Skin of body (tissue), 1 donor: ENCODE measurements at regions not wholly inside any gene's neighbourhood (a gene's known extent, or its start where the extent isn't known, plus 50 kb on each side); places are given as distances from the start of the nearest gene placed in this dataset.
"Not testable (repeated sequence)": the region's sequence is repeated elsewhere in the genome, so short reads cannot be mapped to it uniquely, and the experiment has no call there.

Source experiments
- DNase-seq: peaks from one replicate; lab custom pipeline; 2025; lab: John Stamatoyannopoulos, UW

DNA sequence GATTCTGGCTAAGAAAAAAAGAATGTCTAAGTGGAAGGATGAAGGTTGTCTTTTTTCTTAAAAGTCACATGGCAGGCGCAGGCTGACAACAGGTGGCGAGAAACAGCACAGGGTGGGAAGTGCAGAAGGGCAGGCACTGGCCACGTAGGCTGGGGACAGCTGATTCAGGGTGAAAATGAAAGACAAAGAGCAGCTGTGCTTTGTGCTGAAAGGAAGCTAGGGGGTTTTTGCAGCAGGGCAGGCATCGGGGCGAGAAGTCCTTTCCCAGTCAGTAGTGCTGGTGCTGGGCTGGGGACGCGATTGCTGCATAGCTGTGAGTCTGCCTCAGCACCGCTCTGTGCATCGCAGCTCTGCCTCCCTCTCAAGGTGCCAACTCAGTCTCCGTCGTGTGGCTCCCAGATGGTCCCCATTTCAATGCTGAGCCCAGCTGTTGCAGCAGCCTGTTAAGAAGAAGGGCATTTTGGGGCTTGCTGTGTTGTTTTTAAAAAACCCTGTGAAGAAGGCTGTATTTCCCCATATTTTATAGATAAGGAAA, 183.1 kb upstream of the CCL2 start:
- DNase-seq, result no peak

DNA sequence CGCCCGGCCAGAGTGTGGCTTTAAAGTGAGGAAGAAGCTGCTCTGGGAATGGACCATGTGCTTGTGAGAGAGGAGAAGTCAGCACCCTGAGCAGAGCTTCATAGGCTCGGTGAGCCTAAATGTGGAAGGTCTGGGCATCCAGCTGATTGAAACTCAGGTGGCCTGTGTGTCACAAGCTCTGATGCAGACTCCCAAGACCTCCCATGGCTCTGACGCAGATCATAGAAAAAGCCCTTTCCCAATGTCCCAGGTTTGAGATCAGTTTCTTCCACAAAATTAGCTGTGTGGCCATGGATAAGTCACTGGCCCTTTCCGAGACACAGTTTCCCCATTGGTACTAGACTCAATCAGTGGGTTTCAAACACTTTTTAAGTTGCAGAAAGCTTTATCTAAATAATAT, 180.0 kb upstream of the CCL2 start:
- no peak for DNase-seq

DNA sequence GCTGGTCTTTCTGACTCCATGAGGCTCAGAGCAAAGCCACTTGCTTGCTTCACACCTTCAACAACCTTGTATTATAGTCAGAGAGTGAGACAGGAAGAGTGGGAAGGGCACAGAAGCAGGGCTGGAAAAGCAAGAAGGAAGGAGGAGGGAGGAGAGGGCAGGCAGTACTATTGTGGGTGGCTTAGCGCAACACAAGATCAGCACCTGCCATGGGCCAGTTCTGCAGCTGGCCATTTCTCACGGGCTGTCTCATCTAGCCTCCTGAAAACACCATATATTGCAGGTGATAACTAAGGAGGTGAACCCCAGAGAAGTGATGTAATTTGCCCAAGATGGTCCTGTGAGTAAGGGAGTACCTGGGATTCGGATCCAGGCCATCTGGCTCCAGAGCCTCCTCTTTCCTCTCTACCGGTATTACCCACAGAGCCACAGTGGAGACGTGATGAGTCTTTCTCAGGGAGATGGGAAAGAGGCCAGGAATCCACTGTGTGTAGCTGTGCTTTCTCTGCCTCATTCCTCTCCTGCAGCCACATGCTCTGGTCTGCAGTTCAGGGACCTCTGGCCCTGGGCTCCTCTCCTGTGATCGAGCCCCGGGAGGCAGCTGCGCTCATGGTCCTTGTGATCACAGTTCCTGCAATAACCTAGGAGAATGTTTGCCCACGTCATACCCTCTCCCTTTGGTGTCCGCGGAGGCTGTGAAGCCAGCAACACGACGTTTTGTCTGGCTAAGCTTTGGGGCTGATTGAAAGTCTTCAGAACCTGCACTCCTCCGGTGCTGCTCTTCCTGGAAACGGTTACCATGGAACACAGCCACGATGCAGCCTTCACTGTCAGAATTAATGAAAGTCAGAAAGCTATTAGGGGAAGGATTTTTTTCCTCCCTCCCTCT, 178.1 kb upstream of the CCL2 start:
- no peak for DNase-seq

DNA sequence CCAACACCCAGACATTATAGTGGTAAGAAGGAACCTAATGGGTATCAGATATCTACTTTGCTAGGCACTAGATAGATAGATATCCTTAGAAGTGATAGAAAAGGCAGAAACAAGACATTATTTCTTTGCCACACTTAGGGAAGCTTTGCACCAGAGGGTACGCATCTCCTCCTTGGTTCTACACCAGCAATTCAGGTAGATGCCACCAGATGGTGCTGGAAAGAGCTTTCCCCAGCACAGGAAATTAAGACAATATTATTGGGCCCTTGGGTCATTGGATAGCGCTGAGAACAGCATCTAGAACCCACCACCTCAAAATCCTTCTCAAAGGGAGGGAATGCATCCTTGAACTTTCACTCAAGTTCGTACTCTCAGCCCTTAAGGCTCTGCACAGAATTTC, 173.8 kb upstream of the CCL2 start:
- no peak for DNase-seq

DNA sequence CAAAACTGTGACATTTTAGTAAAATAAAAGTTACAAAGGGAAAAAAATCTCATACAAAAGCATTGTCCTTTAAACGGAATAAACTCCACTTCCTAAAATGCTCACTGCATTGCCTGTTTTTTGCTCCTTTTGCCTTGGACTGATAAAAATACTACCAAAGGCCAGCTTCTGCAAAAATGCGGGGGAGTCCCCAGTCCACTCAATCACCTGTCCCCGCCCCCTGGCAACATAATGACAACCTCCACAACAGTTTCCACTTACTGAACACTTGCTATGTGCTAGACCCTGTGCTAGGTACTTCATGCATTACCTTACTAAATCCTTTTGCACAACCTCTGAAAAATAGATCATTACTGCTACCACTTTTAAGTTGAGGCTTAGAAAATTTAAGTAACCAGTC, 172.7 kb upstream of the CCL2 start:
- no peak for DNase-seq

DNA sequence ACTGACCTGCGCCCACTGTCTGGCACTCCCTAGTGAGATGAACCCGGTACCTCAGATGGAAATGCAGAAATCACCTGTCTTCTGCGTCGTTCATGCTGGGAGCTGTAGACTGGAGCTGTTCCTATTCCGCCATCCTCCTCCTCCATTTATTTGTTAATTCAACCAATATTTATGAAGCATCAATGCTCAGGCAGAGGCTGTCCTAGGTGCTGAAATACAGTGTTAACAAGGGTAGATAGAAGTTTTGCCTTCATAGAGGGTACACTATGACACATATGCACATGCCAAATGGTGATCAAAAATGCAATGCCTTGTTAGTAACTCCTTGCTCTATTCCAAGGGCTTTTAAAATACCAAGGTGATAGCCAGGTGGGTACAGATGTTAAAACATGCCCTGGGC, 166.0 kb upstream of the CCL2 start:
- not testable (repeated sequence) for DNase-seq

DNA sequence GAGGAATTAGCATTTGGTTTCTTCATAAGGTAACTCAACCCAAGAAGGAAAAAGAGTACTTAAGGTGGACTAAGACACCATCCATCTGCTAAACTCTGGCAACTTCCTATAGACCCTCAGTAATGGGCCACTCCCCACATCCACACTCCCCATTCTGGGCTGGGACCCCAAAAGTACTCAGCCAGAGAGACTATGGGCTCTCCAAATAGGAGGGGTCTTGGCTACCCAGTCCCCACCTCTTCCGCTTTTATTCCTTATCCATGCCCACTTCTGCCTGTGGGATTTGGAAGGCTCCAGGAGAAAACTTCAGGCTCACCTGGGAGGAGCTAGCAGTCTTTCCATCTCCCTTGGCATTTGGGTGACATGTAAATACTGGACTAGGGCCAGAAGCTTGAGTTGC, 164.5 kb upstream of the CCL2 start:
- DNase-seq, result no peak

DNA sequence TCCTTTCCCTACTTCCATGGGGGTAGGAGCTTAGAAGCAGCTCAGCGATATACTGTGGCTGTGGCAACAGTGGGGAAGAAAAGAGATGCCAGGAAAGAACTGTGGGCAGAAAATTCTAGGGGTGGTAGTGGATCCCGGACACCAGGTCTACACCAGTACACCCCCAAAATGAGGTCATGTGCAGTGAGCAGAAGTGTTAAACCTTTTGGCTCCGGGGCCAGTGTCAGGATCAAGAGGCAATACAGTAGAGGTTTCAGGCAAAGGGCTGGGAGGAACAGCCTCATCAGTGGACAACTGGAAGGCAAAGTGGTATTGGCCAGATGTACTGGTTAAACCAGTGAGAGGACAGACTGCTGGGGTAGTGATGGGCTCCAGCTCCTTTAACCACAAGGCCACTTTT, 163.1 kb upstream of the CCL2 start:
- no peak for DNase-seq

DNA sequence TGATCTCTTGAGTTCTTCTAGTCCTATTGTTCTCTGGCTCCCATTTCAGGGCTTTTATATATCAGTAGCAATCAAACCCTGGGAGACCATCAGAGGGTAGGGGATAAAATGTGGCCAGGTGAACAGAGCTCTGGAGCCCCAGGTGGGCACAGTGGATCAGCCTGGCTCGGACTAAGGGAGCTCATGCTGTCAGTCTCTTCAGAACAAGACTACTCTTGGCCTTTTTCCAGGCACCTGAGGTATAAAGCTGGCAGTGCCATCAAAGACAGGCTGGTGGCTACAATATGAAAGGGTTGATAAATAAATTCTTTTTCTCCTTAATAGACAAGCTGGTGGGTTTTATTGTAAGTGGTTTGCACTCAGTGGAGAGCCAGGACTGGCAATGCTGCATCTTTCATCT, 160.0 kb upstream of the CCL2 start:
- no peak for DNase-seq

DNA sequence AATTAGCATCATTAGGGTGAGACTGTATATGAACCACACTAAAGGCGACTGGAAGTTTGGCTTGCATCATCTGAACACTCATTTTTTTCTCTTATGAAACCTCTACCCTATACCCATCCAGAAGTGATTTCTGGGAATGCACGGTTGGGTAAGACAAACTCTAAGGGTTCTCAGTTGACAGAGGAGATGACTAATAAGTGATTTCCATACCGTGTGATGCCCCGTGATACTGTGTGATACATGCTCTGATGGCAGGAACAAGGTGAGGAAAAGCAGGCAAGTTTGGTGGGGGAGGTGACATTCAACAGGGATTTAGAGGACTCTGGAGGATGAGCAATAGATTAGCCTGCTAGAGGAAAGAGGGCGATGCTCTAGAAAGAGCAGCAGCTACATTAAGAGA, 156.4 kb upstream of the CCL2 start:
- no peak for DNase-seq

DNA sequence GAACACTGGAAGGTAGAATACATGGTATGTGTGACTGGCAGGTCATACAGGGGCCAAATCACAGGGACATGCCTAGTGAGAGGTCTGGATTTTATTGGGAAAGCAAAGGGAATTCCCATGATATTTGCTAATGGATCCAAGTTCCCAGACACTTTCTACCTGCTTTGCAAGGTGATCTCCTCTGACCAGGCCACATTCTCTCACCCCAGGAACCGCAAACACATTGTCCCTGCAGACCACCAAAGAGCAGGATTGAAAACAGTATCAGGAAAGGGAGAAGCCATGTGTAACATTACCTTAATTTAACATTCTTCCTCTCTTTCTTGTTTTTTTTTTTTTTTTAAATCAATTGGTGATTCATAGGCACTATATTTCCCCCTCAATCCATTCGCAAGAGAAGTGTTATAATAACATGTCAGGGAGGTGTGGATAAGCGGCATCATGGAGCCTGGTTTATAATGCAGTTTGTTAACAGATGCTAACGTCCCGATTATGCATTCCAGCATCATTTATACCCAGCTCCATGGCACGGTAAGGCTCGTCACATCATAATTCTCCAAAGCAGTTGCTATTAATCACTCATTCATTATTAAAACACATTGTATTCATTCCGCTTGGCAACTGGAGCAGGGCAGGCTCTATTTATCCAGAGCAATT, 155.1 kb upstream of the CCL2 start:
- DNase-seq, result no peak

DNA sequence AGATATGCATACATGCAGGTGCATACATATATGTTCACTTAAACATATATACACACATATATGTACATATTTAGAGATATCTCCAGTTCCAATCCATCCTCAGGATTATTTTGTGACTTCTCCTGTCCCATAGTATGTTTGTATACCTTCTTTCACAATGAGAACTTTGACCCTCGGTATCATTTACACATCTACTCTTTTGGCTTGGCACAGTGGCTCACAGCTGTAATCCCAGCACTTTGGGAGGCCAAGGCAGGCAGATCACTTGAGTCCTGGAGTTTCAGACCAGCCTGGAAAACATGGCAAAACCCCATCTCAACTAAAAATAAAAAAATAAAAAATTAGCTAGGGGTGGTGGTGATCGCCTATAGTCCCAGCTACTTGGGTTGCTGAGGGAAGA, 148.1 kb upstream of the CCL2 start:
- no peak for DNase-seq

DNA sequence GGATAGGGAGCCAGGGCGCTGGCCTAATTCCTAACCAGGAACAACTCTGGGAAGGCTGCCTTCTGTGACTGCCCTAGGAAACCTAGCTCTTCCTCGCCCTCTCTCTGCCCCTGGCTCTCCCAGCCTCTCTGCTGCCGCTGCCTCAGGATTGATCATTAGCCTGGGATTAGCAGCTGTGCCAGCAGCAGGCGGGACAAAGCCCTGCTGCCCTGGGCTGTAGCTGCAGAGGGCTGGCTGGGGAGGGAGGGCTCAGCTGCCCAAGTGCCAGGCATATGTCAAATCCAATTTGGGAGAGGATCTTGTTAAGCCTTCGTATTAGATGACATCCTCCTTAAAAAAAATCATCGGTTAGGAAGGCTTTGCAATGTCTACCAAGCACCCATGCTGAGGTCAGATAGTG, 144.8 kb upstream of the CCL2 start:
- DNase-seq, result no peak

DNA sequence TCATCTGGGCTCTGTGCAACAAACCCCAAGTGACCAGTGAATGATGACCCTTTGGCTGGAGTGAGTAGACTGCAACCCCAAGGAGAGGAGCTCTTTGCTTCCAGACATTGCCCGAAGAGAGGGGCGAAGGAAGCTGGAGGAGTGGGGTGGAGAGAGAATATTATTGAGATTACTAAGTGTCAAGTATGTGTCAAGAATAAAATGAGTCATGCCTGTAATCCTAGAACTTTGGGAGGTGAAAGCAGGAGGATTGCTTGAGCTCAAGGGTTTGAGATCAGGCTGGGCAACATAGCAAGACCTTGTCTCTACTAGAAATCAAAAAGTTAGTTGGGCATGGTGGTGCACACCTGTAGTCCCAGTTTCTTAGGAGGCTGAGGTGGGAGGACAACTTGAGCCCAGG, 142.0 kb upstream of the CCL2 start:
- DNase-seq, result no peak

DNA sequence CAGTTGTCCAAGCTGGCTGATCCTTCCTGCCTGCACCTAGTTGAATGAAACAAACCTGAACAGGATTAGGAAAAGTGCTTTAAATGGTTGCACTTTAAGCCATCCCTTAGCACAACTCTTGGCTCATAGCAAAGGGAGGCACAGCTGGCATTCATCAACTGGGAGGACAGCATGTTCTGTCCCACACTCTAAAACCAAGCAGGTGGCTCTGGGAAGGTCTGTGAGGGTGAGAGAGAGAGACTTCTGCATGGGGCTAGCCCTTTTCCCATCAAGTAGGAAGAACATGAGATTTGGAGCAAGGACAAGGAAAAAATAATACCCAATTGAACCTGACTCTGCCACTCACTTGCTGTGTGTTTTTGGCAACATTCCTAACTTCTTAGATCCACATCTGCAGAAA, 140.9 kb upstream of the CCL2 start:
- DNase-seq, result no peak

DNA sequence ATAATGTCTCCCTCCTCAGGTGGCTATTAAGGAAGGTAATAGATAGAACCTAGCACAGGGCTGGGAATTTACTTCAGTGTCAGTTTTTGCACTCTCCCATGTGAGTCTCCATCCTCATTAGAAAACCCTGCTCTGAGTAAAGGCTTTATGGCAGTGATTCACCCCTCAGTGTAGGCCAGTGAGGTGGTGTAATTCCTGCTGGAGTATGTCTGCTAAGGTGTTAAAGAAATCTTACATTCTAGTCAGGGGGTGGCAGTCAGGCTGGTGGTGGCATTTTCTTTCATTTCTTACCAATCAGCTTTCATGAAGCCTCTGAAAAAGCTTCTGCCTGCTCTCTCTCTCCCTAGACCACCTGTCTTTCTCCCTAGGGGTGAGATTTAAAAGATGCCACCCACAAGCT, 138.8 kb upstream of the CCL2 start:
- DNase-seq, result no peak

DNA sequence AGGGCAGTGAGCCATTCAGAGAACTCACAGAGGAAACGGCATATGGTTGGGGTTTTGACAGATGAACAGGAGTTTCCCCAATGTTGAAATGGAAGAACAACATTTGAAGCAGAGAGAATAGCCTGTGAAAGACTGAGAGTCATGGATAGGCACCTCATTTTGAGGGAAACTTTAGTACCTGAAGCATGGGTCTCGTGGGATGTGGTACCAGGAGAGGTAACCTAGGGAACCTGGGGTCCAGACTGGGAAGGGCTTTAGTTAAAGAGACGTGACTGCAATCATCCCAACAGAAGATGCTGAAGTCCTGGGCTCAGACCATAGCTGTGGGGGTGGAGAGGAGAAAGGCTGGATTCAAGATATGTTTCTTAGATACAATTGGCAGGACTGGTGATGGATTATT, 137.8 kb upstream of the CCL2 start:
- no peak for DNase-seq

DNA sequence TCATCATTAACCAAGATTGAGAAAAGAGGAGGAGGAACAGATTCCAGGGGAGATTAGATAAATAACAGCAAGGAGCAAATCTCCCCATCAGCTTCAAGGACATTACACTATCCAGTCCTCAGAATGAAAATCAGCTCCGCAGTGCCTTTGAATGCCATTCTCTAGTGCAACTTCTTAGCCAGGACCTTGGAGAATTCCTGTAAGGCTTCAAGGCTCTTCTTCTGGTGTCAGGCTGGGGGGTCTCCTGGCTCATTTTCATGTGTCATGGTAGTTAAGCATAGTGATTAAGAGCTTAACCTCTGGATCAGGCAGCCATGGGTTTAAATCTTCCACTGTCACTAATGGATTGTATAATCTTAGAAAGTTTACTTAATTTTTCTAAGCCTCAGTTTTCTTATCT, 137.3 kb upstream of the CCL2 start:
- no peak for DNase-seq

DNA sequence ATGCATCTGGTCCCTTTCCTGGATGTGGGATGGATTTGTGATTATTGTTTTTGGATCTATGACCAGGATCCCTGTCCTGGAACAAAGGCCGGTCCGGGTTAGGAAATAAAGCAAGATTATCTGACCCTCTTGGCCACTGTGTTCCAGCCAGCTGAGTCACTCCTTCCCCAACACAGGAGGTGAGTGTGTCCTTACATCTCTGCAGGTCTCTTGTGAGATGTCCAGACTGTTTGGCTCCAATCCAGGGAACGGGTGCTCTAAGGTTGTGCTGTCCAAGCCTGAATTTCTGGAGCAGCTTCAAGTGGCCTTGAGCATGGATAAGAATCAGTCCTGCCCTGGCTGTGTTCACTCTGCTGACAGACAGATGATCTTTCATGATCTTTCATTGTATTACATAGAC, 136.5 kb upstream of the CCL2 start:
- no peak for DNase-seq

DNA sequence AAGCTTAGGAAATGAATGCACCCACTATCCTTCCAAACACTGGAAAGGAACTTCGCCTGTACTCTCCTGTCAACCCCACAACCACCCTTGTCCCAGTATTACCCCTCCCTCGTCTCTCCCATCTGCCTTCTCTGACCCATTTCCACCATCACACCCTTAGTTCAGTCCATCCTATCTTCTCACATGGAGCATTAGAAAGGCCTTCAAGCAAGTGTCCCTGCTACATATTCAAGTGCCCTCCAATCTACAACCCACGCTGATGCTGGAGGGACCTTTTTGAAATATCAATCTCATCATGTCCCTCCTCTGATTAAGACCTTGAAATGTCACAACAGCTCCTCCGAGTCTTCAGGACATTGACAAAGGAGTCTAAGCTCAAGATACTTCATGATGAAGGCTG, 133.8 kb upstream of the CCL2 start:
- DNase-seq, result no peak

DNA sequence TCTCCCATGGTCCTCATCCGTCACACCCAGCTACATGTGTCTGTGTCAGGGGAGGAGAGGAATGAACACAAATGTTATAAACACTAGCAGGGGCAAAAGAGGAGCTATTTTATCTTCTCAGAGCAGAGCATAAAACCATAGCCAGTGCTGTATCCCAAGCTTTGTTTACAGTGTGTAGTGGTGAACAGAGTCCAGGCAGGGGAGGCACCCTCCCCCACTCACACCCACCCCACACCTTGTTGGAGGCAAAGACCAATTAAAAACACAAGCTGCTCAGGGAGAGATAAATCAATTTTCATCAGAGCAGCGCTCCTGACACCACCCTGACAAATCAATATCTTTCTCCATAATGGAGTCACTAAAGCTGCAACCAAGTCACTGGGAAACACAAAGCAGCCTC, 132.6 kb upstream of the CCL2 start:
- DNase-seq, result no peak

DNA sequence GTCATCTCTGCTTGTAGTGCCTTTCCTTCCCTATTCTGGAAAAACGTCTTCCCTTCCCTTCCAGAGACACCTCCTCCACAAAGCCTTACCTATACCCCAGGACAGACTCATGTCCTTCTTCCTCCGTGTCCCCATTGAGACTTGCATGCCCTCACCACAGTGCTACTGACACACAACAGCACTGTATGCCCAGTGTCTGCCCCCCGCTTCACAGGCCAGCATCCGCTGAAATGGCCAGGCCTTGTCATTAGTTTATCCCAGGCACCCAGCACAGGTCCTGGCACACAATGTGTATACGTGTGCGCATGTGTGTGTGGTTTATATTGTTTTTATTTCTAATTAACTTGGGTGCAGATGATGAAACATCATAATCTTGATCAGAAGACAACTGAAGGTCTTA, 130.1 kb upstream of the CCL2 start:
- DNase-seq, result no peak

DNA sequence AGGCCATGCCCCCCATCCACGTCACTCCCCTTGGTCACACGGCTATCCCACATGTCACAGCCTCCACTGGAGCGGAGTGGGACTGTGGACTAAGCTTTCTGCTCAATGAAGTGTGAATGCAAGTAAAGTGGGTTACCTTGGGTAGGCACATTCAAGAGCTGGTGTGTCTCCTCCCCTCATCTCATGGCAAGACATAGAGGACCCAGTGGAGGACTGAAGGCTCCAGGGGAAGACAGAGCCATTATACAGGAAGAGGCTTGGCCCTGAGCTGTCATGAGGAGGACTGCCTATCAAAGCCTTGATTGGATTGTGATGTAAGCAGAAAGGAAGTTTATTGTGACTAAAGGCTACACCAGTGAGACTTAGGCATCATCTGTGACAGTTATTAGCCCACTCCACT, 129.2 kb upstream of the CCL2 start:
- no peak for DNase-seq
